ENCODE measurements at regions not wholly inside any gene's neighbourhood (a gene's known extent, or its start where the extent isn't known, plus 50 kb on each side); places are given as distances from the start of the nearest gene placed in this dataset.

GRCh38 chr2:239830121-239831000 is 194.8 kb downstream of the NDUFA10 start (continued):
- TF ChIP-seq ZNF462 (CRISPR knock-in tag; IDR thresholded peaks at IDR 0.05) (no peak), EZH2 (IDR thresholded peaks at IDR 0.05; ENCODE audit: low read depth, unreplicated experiment) (no peak), NANOG (IDR thresholded peaks at IDR 0.05; ENCODE audit: borderline replicate concordance) (no peak), ZNF331 (CRISPR knock-in tag; IDR thresholded peaks at IDR 0.05; ENCODE audit: low read depth) (no peak), REST (IDR thresholded peaks at IDR 0.05; ENCODE audit: unreplicated experiment) (no peak), POLR2AphosphoS5 (IDR thresholded peaks at IDR 0.05; ENCODE audit: low read depth) (no peak), ZNF114 (CRISPR knock-in tag; IDR thresholded peaks at IDR 0.05) (no peak)
